ENCODE measurements at regions not wholly inside any gene's neighbourhood (a gene's known extent, or its start where the extent isn't known, plus 50 kb on each side); places are given as distances from the start of the nearest gene placed in this dataset.

DNA sequence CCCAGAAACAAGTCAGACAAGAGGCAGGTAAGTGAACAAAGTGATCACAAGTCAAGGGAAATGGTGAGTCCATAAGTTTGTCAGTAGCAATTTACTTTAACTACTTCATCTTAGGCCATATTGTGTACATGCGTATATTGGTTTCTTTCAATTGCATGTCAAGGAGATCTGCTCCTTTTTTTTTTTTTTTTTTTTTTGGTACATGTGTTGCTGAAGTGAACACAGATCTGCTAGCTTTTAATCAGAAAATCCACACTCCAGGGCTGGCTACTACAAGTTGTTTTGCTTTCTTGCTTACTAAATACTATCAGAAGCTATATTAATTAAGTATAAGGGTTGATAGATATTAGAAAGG, 985.1 kb downstream of the TSN start:
- Histone ChIP-seq H3K4me3 (ENCODE audit: low read depth, low read length) (no peak overlapping the region), H3K36me3 (ENCODE audit: insufficient read depth) (no peaks in the 10 kb centered on the region), H3K4me1 (ENCODE audit: insufficient read depth) (no peaks in the 10 kb centered on the region), H3K27ac (ENCODE audit: low read depth) (no peak overlapping the region)
- DNase-seq (ENCODE audit: extremely low spot score): no peak
- WGBS: 100% methylated on average over 1 of the region's 1 CpG

- H3K27ac ChIP-seq (ENCODE audit: low read depth): no peak overlapping the region
- no peak overlapping the region for H3K4me3 ChIP-seq (ENCODE audit: low read depth, low read length)
- no peaks in the 10 kb centered on the region for H3K36me3 ChIP-seq (ENCODE audit: insufficient read depth)
- 68% methylated on average over 1 of the region's 1 CpG for WGBS
- H3K4me1 ChIP-seq (ENCODE audit: insufficient read depth): no peaks in the 10 kb centered on the region
- DNase-seq (ENCODE audit: extremely low spot score): no peak
These were observed 986.0 kb downstream of the TSN start for GRCh38 chr2:122741403-122741802.

- 92% methylated on average over 2 of the region's 2 CpGs for WGBS
- DNase-seq (ENCODE audit: extremely low spot score): no peak
These were observed 987.7 kb downstream of the TSN start for GRCh38 chr2:122743021-122743675.

GRCh38 chr2:122745603-122746002, 990.2 kb downstream of the TSN start:
- WGBS: 91% methylated on average over 4 of the region's 4 CpGs
- no peaks in the 10 kb centered on the region for H3K36me3 ChIP-seq (ENCODE audit: insufficient read depth)
- no peaks in the 10 kb centered on the region for H3K4me1 ChIP-seq (ENCODE audit: insufficient read depth)
- H3K4me3 ChIP-seq (ENCODE audit: low read depth, low read length): no peak overlapping the region
- no peak for DNase-seq (ENCODE audit: extremely low spot score)
- H3K27ac ChIP-seq (ENCODE audit: low read depth): no peak overlapping the region

More at GRCh38 chr2:122743021-122743675, 987.7 kb downstream of the TSN start:
- H3K4me1 ChIP-seq (ENCODE audit: insufficient read depth): no peaks in the 10 kb centered on the region
- H3K36me3 ChIP-seq (ENCODE audit: insufficient read depth): no peaks in the 10 kb centered on the region
- H3K4me3 ChIP-seq (ENCODE audit: low read depth, low read length): no peak overlapping the region
- H3K27ac ChIP-seq (ENCODE audit: low read depth): no peak overlapping the region

DNA sequence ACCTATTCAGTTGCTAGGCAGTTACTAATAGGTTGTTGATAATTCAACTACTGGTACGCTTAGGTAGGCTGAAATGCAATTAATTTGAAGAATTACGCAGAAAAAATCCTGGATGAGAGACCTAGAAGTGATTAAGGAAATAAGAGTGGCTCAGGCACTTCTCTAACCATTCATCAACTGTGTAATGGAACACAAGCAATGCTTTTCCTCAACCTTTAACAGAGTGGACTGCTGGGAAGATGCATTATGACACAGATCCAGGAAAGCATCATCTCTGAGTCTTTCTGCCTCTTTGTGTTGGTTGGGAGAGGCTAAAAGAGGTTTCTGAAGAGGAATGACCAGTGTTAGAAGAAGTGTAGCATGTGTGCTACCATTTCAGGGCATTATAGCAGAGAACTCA, 992.2 kb downstream of the TSN start:
- no peak overlapping the region for H3K27ac ChIP-seq (ENCODE audit: low read depth)
- H3K4me1 ChIP-seq (ENCODE audit: insufficient read depth): no peaks in the 10 kb centered on the region
- DNase-seq (ENCODE audit: extremely low spot score): no peak
- no peak overlapping the region for H3K4me3 ChIP-seq (ENCODE audit: low read depth, low read length)
- no peaks in the 10 kb centered on the region for H3K36me3 ChIP-seq (ENCODE audit: insufficient read depth)
- 70% methylated on average over 2 of the region's 2 CpGs for WGBS

GRCh38 chr2:122748552-122749011, 993.1 kb downstream of the TSN start:
- no peaks in the 10 kb centered on the region for H3K4me1 ChIP-seq (ENCODE audit: insufficient read depth)
- no peak for DNase-seq (ENCODE audit: extremely low spot score)
- WGBS: 68% methylated on average over 4 of the region's 4 CpGs
- no peaks in the 10 kb centered on the region for H3K36me3 ChIP-seq (ENCODE audit: insufficient read depth)
- no peak overlapping the region for H3K27ac ChIP-seq (ENCODE audit: low read depth)
- no peak overlapping the region for H3K4me3 ChIP-seq (ENCODE audit: low read depth, low read length)

DNA sequence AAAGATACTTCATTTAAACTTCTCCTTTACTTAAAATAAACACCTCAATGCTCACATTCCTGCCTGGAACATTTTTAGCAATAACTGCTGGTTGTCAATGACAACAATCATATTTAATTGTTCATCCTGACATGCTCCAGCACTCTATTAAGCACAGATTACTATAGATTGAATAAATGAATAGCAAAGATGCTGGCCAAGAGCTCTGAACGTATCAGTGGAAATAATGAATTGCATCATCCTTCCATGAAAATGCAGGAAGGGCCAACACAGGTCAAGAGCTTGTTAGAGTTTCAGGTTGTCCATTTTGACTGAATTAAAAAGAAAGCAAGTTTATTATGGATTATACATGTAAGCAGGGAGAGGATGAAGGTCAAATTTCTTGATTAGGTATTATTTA, 994.0 kb downstream of the TSN start:
- WGBS: 28% methylated on average over 1 of the region's 1 CpG
- Histone ChIP-seq H3K4me1 (ENCODE audit: insufficient read depth) (no peaks in the 10 kb centered on the region), H3K27ac (ENCODE audit: low read depth) (no peak overlapping the region), H3K4me3 (ENCODE audit: low read depth, low read length) (no peak overlapping the region), H3K36me3 (ENCODE audit: insufficient read depth) (no peaks in the 10 kb centered on the region)
- DNase-seq (ENCODE audit: extremely low spot score): no peak

GRCh38 chr2:122750095-122750494, 994.6 kb downstream of the TSN start:
- no peak for DNase-seq (ENCODE audit: extremely low spot score)
- no peak overlapping the region for H3K27ac ChIP-seq (ENCODE audit: low read depth)
- 78% methylated on average over 1 of the region's 1 CpG for WGBS
- H3K4me1 ChIP-seq (ENCODE audit: insufficient read depth): no peaks in the 10 kb centered on the region
- H3K36me3 ChIP-seq (ENCODE audit: insufficient read depth): no peaks in the 10 kb centered on the region
- no peak overlapping the region for H3K4me3 ChIP-seq (ENCODE audit: low read depth, low read length)

DNA sequence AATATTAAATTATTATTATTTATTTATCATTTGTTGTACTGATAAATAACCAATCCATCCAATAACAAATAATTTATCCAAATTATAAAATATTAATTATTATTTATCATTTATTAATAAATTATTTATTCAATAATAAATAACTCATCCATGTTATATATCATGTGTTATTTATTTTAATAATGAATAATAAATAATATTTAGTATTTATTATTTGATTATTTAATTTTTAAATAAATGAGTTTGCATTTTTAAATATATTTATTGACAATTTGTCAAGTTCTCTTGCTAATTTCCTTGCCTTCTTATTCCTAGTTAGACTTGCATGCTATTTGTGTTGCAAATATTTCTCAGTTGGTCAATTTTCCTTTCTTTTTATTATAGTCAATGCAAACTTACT, 995.4 kb downstream of the TSN start:
- no peaks in the 10 kb centered on the region for H3K36me3 ChIP-seq (ENCODE audit: insufficient read depth)
- no peak for DNase-seq (ENCODE audit: extremely low spot score)
- H3K4me1 ChIP-seq (ENCODE audit: insufficient read depth): no peaks in the 10 kb centered on the region

DNA sequence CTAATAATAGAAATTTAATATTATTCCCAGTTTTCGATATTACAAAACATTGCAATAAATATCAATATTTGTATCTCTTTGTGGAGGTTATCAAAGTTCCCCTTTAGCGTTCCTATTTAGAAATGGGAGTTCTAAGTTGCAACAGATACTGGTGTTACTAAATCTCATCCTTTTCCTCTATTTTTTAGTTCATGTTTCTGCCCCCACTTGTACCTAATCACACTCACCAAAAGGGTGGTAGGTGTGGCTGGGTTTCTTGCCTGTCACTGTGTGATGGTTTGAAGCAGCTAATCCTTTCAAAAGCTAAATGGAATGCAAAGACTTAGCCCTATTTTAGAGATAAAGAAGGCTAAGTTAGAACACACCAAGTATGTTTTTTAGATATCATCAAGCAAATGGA, 997.9 kb downstream of the TSN start:
- no peak overlapping the region for H3K27ac ChIP-seq (ENCODE audit: low read depth)
- DNase-seq (ENCODE audit: extremely low spot score): no peak
- 79% methylated on average over 2 of the region's 2 CpGs for WGBS
- no peaks in the 10 kb centered on the region for H3K36me3 ChIP-seq (ENCODE audit: insufficient read depth)
- no peak overlapping the region for H3K4me3 ChIP-seq (ENCODE audit: low read depth, low read length)
- no peaks in the 10 kb centered on the region for H3K4me1 ChIP-seq (ENCODE audit: insufficient read depth)

More for the DNA sequence above, 995.4 kb downstream of the TSN start:
- no peak overlapping the region for H3K4me3 ChIP-seq (ENCODE audit: low read depth, low read length)
- no peak overlapping the region for H3K27ac ChIP-seq (ENCODE audit: low read depth)

DNA sequence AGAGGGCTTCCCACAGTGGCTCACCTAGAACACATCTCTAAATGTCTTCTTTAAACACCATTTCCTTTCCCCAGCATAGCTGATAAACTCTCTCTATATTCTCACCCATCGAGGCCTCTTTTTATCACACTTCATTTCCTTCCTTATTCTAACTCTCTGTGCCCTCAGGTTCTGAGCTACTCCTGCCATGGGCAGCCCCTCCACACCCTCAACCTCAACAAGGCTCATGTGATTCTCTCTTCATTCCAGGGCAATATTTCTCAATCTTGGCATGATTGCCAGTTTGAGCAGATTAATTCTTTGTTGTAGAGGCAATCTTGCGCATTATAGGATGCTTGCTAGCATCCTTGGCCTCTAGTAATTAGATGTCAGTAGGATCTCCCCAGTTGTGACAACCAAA, 999.1 kb downstream of the TSN start:
- no peaks in the 10 kb centered on the region for H3K4me1 ChIP-seq (ENCODE audit: insufficient read depth)
- no peak for DNase-seq (ENCODE audit: extremely low spot score)
- no peak overlapping the region for H3K4me3 ChIP-seq (ENCODE audit: low read depth, low read length)
- WGBS: 80% methylated on average over 2 of the region's 2 CpGs
- no peak overlapping the region for H3K27ac ChIP-seq (ENCODE audit: low read depth)
- H3K36me3 ChIP-seq (ENCODE audit: insufficient read depth): no peaks in the 10 kb centered on the region

DNA sequence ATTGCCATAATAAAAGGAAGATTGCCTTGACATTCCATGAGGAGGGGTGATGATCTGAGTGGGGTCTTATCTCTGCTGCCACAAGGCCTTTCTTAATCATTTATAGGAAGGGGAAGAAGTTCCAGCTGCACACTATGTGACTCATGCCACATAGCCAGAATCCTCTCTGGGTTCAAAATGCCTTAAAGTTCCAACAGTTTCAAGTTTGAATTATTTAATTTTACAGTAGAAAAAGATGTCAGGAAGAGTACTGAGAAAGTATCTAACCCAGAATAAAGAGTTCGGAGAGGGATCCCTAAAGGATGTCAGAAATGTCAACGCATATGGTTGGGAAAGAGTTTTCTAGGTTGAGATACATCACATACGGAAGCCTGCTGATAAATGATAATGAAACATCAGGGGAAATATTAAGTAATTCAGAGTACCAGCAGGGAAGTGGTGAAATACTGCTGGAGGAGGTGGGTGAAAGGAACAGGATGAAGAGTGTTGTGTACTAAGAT, 999.9 kb downstream of the TSN start:
- Histone ChIP-seq H3K36me3 (ENCODE audit: insufficient read depth) (no peaks in the 10 kb centered on the region), H3K4me3 (ENCODE audit: low read depth, low read length) (no peak overlapping the region), H3K27ac (ENCODE audit: low read depth) (no peak overlapping the region), H3K4me1 (ENCODE audit: insufficient read depth) (no peaks in the 10 kb centered on the region)
- 79% methylated on average over 3 of the region's 3 CpGs for WGBS
- no peak for DNase-seq (ENCODE audit: extremely low spot score)

GRCh38 chr2:122758967-122759366, 1003.5 kb downstream of the TSN start:
- 72% methylated on average over 2 of the region's 2 CpGs for WGBS
- no peaks in the 10 kb centered on the region for H3K4me1 ChIP-seq (ENCODE audit: insufficient read depth)

DNA sequence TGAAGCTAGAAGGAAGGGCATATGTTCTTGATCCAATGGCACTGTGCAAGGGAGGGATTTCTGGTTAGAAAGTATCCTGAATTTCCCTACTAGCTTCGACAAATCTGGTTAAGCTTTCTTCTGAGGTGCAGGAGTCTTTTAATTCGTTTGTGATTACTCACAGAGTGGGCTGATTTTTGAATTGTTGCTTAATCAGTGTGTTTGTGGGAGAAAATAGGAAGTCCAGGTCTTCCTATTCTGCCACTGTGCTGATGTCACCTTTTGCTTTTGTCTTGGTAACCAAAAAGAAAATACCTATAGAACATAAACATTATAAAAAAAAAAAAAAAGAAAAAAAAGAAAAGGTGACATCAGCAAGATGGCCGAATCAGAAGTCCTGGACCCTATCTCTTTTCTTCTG, 1008.6 kb downstream of the TSN start:
- Histone ChIP-seq H3K4me1 (ENCODE audit: insufficient read depth) (no peaks in the 10 kb centered on the region), H3K27ac (ENCODE audit: low read depth) (no peak overlapping the region), H3K4me3 (ENCODE audit: low read depth, low read length) (no peak overlapping the region), H3K36me3 (ENCODE audit: insufficient read depth) (no peaks in the 10 kb centered on the region)
- DNase-seq (ENCODE audit: extremely low spot score): no peak
- WGBS: 76% methylated on average over 3 of the region's 3 CpGs

More at GRCh38 chr2:122758967-122759366, 1003.5 kb downstream of the TSN start:
- DNase-seq (ENCODE audit: extremely low spot score): no peak
- H3K4me3 ChIP-seq (ENCODE audit: low read depth, low read length): no peak overlapping the region
- no peak overlapping the region for H3K27ac ChIP-seq (ENCODE audit: low read depth)
- no peaks in the 10 kb centered on the region for H3K36me3 ChIP-seq (ENCODE audit: insufficient read depth)

DNA sequence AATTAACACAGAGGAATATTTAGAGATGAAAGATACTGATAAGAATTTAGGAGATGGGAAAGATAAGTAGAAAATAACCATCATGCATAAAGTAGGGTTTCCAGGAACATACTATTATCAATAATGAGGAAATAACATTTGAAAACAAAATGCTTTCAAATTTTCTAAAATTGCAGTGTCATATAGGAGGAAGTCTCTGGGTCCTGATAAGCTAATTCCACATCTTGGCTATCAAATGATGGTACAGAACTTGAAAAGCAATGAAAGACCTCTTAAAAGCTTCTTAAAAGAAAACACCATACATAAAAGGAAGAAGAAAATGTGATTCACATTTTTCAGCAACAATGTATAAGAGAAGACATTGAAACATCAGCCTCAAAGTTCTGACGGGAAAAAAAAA, 1024.8 kb downstream of the TSN start:
- H3K4me1 ChIP-seq (ENCODE audit: insufficient read depth): no peaks in the 10 kb centered on the region
- no peak overlapping the region for H3K4me3 ChIP-seq (ENCODE audit: low read depth, low read length)
- H3K27ac ChIP-seq (ENCODE audit: low read depth): no peak overlapping the region
- H3K36me3 ChIP-seq (ENCODE audit: insufficient read depth): no peaks in the 10 kb centered on the region
- DNase-seq (ENCODE audit: extremely low spot score): no peak
- WGBS: 95% methylated on average over 1 of the region's 1 CpG

All from urinary bladder (tissue), 3 donors.